ENCODE measurements at regions not wholly inside any gene's neighbourhood (a gene's known extent, or its start where the extent isn't known, plus 50 kb on each side); places are given as distances from the start of the nearest gene placed in this dataset.

- Mint-ChIP-seq H3K27me3 (no peaks in the 10 kb centered on the region), H3K27ac (no peak overlapping the region), H3K9me3 (peaks cover 6% of the 10 kb centered on the region), H3K4me3 (no peak overlapping the region), H3K36me3 (ENCODE audit: low read depth) (no peaks in the 10 kb centered on the region), H3K4me1 (no peaks in the 10 kb centered on the region)
- ChIA-PET POLR2A (no interaction called here), CTCF (no interaction called here)
- no peak for DNase-seq
Observed at GRCh38 chr21:23292292-23292691, 2294.1 kb downstream of the NCAM2 start.

DNA sequence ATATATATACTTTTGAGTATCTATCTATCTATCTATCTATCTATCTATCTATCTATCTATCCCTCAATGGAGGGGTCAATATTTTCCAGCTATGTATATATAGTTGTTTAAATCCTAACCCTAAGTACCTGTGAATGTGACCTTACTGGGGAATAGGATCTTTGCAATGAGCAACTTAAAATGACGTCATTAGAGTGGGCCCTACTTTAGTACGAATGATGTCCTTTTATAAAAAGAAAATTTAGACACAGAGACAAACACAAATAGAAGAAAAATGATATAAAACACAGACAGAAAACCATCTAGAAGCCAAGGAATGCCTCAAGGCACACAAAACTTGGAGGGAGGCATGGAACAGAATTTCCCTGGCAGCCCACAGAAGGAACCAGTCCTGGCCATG lies 2283.7 kb downstream of the NCAM2 start:
- no peaks in the 10 kb centered on the region for H3K36me3 Mint-ChIP-seq (ENCODE audit: low read depth)
- POLR2A ChIA-PET = no interaction called here
- CTCF ChIA-PET = no interaction called here
- H3K9me3 Mint-ChIP-seq = peaks cover 8% of the 10 kb centered on the region
- no peaks in the 10 kb centered on the region for H3K27me3 Mint-ChIP-seq
- H3K4me3 Mint-ChIP-seq = no peak overlapping the region
- H3K27ac Mint-ChIP-seq = no peak overlapping the region
- H3K4me1 Mint-ChIP-seq = no peaks in the 10 kb centered on the region
- no peak for DNase-seq

DNA sequence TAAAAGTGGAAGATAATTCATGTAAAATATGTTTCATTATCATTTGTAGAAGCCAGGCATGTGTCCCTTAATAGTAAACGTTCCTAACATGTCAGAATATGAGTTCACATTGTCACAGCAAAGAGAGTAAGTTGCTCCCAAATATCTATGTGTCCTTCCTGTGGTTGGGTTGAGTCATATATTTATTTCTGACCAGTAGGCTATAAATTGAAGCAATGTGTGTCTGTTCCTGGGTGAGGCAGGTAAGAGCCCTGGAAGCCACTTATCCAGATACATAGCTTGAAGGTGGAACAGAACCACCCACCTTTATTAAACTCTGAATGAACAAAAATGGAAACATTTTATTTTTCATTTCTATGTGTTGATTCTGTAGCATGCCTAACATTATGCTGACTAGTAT lies 2251.6 kb downstream of the NCAM2 start:
- Mint-ChIP-seq H3K4me1 (no peaks in the 10 kb centered on the region), H3K4me3 (no peak overlapping the region), H3K36me3 (ENCODE audit: low read depth) (no peaks in the 10 kb centered on the region), H3K27me3 (no peaks in the 10 kb centered on the region), H3K27ac (no peak overlapping the region), H3K9me3 (no peaks in the 10 kb centered on the region)
- DNase-seq = no peak
- ChIA-PET POLR2A (no interaction called here), CTCF (no interaction called here)

- DNase-seq = no peak
- Mint-ChIP-seq H3K27ac (no peak overlapping the region), H3K4me1 (no peaks in the 10 kb centered on the region), H3K9me3 (no peaks in the 10 kb centered on the region), H3K36me3 (ENCODE audit: low read depth) (no peaks in the 10 kb centered on the region), H3K27me3 (no peaks in the 10 kb centered on the region), H3K4me3 (no peak overlapping the region)
- POLR2A ChIA-PET = no interaction called here
- CTCF ChIA-PET = no interaction called here
Observed at GRCh38 chr21:23247334-23247733, 2249.1 kb downstream of the NCAM2 start.

DNA sequence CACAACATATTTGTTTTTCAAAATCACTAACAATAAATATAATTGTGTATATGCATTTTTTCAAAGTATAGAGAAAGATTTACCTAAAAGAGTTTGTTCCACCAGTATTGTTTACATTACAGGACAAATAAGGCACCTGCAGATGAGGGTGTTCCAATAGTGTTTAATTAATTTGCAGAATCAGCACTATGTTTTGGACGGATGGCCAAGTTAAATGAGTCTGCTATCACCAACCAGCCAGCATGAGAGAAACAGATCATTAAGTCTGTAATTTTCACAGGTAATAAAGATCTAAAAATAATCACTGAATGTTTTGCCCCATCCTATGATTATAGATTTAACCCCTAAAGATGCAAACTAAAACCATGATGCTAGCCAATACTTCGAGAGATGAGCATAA lies 2247.0 kb downstream of the NCAM2 start:
- Mint-ChIP-seq H3K36me3 (ENCODE audit: low read depth) (no peaks in the 10 kb centered on the region), H3K9me3 (no peaks in the 10 kb centered on the region), H3K4me3 (no peak overlapping the region), H3K27ac (no peak overlapping the region), H3K27me3 (no peaks in the 10 kb centered on the region), H3K4me1 (no peaks in the 10 kb centered on the region)
- ChIA-PET CTCF (no interaction called here), POLR2A (no interaction called here)
- DNase-seq = no peak

DNA sequence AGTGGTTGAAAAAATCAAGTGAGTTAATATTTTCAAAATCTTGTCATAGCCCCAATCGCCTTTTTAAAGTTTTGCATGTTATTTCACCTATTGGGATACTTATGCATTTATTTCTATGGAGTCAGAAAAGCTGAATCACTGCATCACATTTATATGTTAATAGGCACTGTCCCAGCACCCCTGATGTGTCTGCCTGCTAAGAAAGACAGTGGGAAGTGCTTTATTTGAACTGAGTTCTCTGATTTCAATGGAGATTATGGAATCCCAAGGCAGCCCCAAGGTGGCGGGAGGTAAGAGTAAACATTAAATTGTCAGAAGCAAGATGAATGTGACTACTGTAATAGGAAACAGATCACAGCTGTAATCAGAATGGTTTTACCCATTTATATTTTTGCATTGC lies 2225.7 kb downstream of the NCAM2 start:
- Mint-ChIP-seq H3K4me1 (no peaks in the 10 kb centered on the region), H3K9me3 (peaks cover 4% of the 10 kb centered on the region), H3K4me3 (no peak overlapping the region), H3K27ac (no peak overlapping the region), H3K36me3 (ENCODE audit: low read depth) (no peaks in the 10 kb centered on the region), H3K27me3 (no peaks in the 10 kb centered on the region)
- POLR2A ChIA-PET = no interaction called here
- CTCF ChIA-PET = no interaction called here
- DNase-seq = no peak

- peaks cover 5% of the 10 kb centered on the region for H3K9me3 Mint-ChIP-seq
- H3K4me3 Mint-ChIP-seq = no peak overlapping the region
- no peak for DNase-seq
- H3K36me3 Mint-ChIP-seq (ENCODE audit: low read depth) = no peaks in the 10 kb centered on the region
- CTCF ChIA-PET = no interaction called here
- no peak overlapping the region for H3K27ac Mint-ChIP-seq
- POLR2A ChIA-PET = no interaction called here
- H3K4me1 Mint-ChIP-seq = no peaks in the 10 kb centered on the region
- H3K27me3 Mint-ChIP-seq = no peaks in the 10 kb centered on the region
Observed at GRCh38 chr21:23218667-23219066, 2220.5 kb downstream of the NCAM2 start.

- Mint-ChIP-seq H3K9me3 (peaks cover 9% of the 10 kb centered on the region), H3K4me1 (no peaks in the 10 kb centered on the region), H3K27me3 (no peaks in the 10 kb centered on the region), H3K27ac (no peak overlapping the region), H3K4me3 (no peak overlapping the region), H3K36me3 (ENCODE audit: low read depth) (no peaks in the 10 kb centered on the region)
- no peak for DNase-seq
- ChIA-PET POLR2A (no interaction called here), CTCF (no interaction called here)
Observed at GRCh38 chr21:23217597-23217996, 2219.4 kb downstream of the NCAM2 start.

DNA sequence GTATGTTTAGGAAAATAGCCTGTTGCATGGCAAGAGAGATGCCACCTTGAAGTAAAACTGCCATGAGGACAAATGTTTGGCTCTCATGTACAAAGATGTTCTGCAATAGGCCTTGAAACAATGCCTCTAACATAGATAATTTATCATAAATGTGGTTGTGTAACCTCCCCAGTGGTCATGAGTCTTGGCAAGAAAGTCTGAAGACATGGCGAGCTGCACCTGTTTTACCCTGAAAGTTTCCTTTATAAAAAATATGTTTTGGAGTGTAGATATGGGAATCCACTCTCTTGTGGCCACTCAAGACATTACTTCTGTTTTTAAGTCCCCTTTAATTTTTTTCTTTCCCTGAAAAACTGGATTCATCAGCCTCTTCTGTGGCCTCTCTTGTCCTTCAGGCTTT lies 2217.1 kb downstream of the NCAM2 start:
- Mint-ChIP-seq H3K27ac (no peak overlapping the region), H3K36me3 (ENCODE audit: low read depth) (no peaks in the 10 kb centered on the region), H3K9me3 (peaks cover 11% of the 10 kb centered on the region), H3K4me3 (no peak overlapping the region), H3K4me1 (no peaks in the 10 kb centered on the region), H3K27me3 (no peaks in the 10 kb centered on the region)
- no peak for DNase-seq
- CTCF ChIA-PET = no interaction called here
- POLR2A ChIA-PET = no interaction called here

All from activated CD4-positive, alpha-beta T cell treated with anti-CD3 and anti-CD28 coated beads, Interleukin-2, amount 10 ng/mL, durations not matched to agents 7 days and 5 days (primary cell).